Activated CD4-positive, alpha-beta T cell treated with anti-CD3 and anti-CD28 coated beads, Interleukin-2, amount 10 ng/mL, durations not matched to agents 24 days and 14 days (primary cell): ENCODE measurements at regions not wholly inside any gene's neighbourhood (a gene's known extent, or its start where the extent isn't known, plus 50 kb on each side); places are given as distances from the start of the nearest gene placed in this dataset.

Experiments
- DNase-seq: peaks from one replicate; pipeline ENCODE4 v3.0.0; 2022
- H3K27ac Mint-ChIP-seq: one replicate; pipeline ENCODE4 v1.8.0; 2022; ENCODE audit warnings: mild to moderate bottlenecking, mixed read lengths
- H3K27me3 Mint-ChIP-seq: one replicate; pipeline ENCODE4 v1.8.0; 2022; ENCODE audit warnings: mixed read lengths
- H3K36me3 Mint-ChIP-seq: one replicate; pipeline ENCODE4 v1.8.0; 2022; ENCODE audit warnings: low read depth, mild to moderate bottlenecking, mixed read lengths
- H3K4me1 Mint-ChIP-seq: one replicate; pipeline ENCODE4 v1.8.0; 2021; ENCODE audit warnings: mixed read lengths
- H3K4me3 Mint-ChIP-seq: one replicate; pipeline ENCODE4 v1.8.0; 2022; ENCODE audit warnings: mild to moderate bottlenecking, moderate library complexity, mixed read lengths
- H3K9me3 Mint-ChIP-seq: one replicate; pipeline ENCODE4 v1.8.0; 2021; ENCODE audit warnings: mixed read lengths
- intact Hi-C: fragments of 100-400 bp; cut with micrococcal nuclease; formaldehyde crosslinking; loops from one replicate; pipeline ENCODE4 v1.15.1; 2023

DNA sequence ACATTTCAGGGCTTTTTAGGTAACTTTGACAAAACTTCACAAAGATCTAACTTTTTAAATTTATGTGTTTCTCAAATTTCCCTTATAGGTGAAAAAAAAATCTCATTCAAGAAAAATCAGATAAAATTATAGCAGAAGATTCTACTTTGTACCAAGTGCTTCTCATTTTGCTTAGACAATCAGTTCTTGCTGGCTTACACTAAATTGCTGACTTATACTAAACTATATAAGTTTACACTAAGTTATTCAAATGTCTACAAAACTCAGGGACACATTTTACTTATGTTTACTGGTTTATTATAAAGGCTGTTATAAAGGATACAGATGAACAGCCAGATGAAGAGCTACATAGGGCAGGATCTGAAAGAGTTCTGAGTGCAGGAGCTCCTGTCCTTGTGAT lies 195.1 kb downstream of the ZPLD1 start:
- intact Hi-C loops = no loop called here
- Mint-ChIP-seq H3K36me3 (no peaks in the 10 kb centered on the region), H3K4me1 (no peaks in the 10 kb centered on the region)

DNA sequence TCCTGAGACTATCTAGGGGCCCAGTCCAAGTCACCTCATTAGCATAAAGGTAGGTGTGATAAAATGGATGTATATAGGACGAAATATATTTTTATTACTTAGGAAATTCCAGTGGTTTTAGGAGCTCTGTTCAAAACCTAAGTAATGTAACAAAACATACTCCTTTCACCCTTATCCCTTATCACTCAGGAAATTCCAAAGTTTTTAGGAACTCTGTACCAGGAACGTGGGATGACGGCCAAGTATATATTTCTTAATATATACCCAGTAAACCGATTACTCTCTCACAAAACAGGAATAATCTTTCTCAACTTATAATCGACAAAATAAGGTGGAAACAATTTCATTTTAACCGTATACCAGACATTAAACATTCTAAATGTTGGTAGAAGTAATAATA lies 195.7 kb downstream of the ZPLD1 start:
- Mint-ChIP-seq H3K27ac (no peak overlapping the region), H3K4me1 (no peaks in the 10 kb centered on the region), H3K36me3 (no peaks in the 10 kb centered on the region), H3K9me3 (no peaks in the 10 kb centered on the region), H3K27me3 (no peaks in the 10 kb centered on the region), H3K4me3 (no peak overlapping the region)
- DNase-seq = no peak
- intact Hi-C loops = no loop called here

More for the DNA sequence above, 195.1 kb downstream of the ZPLD1 start:
- Mint-ChIP-seq H3K9me3 (no peaks in the 10 kb centered on the region), H3K27me3 (no peaks in the 10 kb centered on the region), H3K4me3 (no peak overlapping the region), H3K27ac (no peak overlapping the region)
- DNase-seq = no peak

DNA sequence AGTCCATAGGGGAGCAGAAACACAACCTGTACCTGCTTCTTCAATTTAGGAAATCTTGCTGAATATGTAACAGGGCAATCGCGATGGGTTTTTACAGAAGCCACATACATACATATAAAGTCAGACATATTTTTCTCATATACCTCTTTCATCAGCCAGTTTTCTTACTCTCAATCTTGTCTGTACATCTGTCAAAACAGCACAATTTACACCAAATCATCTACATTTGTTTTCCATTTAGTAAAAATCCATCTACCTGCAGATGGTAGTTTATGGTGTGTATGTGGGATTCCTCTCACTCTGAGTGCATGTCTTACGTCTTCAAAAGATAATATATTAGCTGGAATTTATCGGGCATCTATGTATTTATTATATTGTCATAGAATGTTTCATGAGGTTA lies 208.7 kb downstream of the ZPLD1 start:
- no peak for DNase-seq
- Mint-ChIP-seq H3K4me1 (no peaks in the 10 kb centered on the region), H3K36me3 (no peaks in the 10 kb centered on the region), H3K27me3 (no peaks in the 10 kb centered on the region), H3K27ac (no peak overlapping the region), H3K9me3 (no peaks in the 10 kb centered on the region), H3K4me3 (no peak overlapping the region)
- intact Hi-C loops = no loop called here

DNA sequence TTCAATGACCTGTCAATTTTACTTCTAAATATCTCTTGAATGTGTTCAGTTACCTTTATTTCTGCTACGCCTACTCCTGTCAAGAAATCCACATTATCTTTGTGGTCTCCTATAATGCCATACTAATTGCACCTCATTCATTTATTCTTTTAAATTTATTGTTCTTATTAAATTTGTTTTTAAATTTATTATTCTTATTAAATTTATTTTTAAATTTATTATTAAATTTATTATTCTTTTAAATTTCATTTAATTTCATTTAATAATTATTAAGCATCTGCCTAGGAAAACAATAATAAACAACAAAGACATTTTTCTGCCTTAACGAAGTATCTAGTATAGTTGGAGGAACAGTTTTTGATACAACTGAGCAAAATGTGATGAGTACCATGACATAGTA lies 211.7 kb downstream of the ZPLD1 start:
- DNase-seq = no peak
- Mint-ChIP-seq H3K4me1 (no peaks in the 10 kb centered on the region), H3K9me3 (no peaks in the 10 kb centered on the region), H3K27me3 (no peaks in the 10 kb centered on the region), H3K27ac (no peak overlapping the region), H3K4me3 (no peak overlapping the region), H3K36me3 (no peaks in the 10 kb centered on the region)
- intact Hi-C loops = no loop called here

DNA sequence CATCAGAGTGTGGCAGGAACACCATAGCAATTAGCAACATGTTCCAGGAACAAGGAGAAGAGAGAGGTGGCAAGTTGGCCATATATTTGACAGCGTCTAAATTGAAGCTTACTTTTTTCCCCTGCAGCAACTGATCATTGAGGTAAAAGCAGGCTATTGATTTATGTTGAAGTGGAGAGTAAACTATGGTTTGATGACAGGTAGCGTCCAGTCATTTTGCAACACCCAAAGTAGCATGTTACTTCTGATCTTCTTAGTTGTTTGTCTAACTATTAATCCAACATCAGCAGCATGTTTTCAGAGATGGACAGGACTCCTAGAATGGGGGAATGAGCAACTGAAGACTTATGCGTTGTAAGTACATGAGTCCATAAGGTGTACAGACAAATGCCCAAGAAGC lies 225.8 kb downstream of the ZPLD1 start:
- no peak for DNase-seq
- intact Hi-C loops = no loop called here
- Mint-ChIP-seq H3K4me1 (no peaks in the 10 kb centered on the region), H3K9me3 (no peaks in the 10 kb centered on the region), H3K4me3 (no peak overlapping the region), H3K27me3 (no peaks in the 10 kb centered on the region), H3K27ac (no peak overlapping the region), H3K36me3 (no peaks in the 10 kb centered on the region)

DNA sequence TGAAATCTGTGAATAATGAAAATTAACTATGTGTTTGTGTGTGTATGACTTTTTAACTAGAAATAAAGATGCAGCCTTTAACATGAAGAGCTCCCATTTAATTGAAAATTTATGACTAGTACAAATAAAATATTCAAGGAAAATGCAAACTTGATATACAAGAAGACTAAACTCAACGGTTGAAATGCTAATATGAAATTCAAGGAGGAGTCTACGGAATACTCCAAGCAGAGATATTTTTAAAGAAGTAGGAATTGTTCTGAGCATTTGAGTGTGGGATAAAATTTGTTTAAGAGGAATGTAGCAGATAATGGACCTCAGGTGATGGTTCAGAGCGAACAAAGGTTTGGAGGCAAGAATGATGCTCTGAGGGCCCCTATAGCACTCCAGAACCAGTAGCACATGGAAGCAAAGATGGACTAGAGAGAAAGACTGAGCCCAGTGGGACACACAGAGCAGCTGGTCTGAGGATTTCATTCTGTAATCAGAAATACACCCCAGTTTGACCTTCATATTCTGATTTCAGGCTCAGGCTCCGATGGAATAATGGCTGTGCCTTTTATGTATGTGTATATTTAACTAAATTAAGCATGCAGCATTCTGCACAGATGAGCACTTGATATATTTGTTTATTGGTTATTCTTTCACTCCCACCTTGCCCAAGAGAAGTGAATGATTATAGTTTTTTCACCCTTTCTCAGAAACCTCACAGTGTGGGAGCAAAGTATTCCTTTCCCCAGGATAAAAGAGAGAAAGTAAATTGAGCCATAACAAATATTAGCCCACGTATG lies 227.1 kb downstream of the ZPLD1 start:
- Mint-ChIP-seq H3K36me3 (no peaks in the 10 kb centered on the region), H3K27ac (no peak overlapping the region), H3K9me3 (no peaks in the 10 kb centered on the region), H3K27me3 (no peaks in the 10 kb centered on the region), H3K4me3 (no peak overlapping the region), H3K4me1 (no peaks in the 10 kb centered on the region)
- no peak for DNase-seq
- intact Hi-C loops = no loop called here

DNA sequence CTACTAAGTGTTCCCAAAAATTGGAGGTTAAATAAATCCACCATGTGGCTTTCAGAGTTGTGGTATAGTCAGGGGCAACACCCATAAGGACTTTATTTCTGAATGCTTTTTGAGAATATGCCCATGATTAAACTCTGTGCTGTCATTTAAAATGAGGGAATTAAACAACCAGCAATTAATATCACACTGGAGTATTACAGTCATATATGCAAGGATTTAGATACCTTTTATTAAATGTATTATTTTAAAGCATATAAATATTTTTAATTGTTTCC lies 227.6 kb downstream of the ZPLD1 start:
- H3K36me3 Mint-ChIP-seq = no peaks in the 10 kb centered on the region
- intact Hi-C loops = no loop called here

DNA sequence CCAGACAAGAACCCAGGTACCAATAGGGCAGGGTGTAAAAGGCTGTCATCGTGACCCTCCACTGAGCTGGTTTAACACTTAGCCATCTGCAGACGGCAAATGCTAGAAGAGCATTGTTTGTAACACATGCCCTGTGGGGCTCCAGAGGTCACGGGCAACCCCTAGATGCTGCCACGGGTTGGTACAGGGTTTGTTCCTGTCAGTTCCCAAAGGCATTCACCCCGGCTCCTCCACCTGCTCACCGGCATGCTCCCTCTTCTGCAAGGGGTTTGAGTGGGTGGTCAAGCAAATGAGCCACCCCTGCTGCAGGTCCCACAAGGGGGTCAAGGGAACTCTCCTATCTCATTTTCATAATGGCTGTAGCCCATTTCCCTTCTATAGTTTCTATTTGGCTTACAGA lies 229.3 kb downstream of the ZPLD1 start:
- Mint-ChIP-seq H3K27ac (no peak overlapping the region), H3K9me3 (no peaks in the 10 kb centered on the region), H3K4me1 (no peaks in the 10 kb centered on the region), H3K36me3 (no peaks in the 10 kb centered on the region), H3K4me3 (no peak overlapping the region), H3K27me3 (peaks cover 2% of the 10 kb centered on the region)
- DNase-seq = no peak
- intact Hi-C loops = no loop called here

More for the DNA sequence above, 227.6 kb downstream of the ZPLD1 start:
- no peaks in the 10 kb centered on the region for H3K9me3 Mint-ChIP-seq
- H3K4me1 Mint-ChIP-seq = no peaks in the 10 kb centered on the region
- no peaks in the 10 kb centered on the region for H3K27me3 Mint-ChIP-seq
- no peak overlapping the region for H3K4me3 Mint-ChIP-seq
- no peak overlapping the region for H3K27ac Mint-ChIP-seq
- DNase-seq = no peak

DNA sequence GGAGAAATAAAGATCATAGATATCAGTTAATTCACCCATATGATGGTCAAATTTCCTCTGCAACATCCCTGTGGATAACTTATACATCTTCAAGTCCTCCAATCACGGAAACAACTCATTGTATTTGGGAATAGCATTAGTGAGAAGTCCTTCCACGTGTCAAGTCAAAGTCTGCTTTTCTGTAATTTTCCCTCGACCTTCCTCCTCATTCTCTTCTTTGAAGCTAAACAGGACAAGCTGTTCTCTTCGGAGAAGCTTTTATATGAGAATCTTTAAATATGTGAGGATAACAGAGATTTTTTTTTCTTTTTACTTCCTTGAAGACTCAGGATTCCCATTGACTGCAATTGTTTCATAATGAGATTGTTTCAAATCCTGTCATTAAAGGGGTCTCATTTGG lies 230.4 kb downstream of the ZPLD1 start:
- H3K36me3 Mint-ChIP-seq = no peaks in the 10 kb centered on the region
- no peaks in the 10 kb centered on the region for H3K9me3 Mint-ChIP-seq
- H3K27ac Mint-ChIP-seq = no peak overlapping the region
- peaks cover 2% of the 10 kb centered on the region for H3K27me3 Mint-ChIP-seq
- intact Hi-C loops = no loop called here
- H3K4me3 Mint-ChIP-seq = no peak overlapping the region
- DNase-seq = no peak
- no peaks in the 10 kb centered on the region for H3K4me1 Mint-ChIP-seq

DNA sequence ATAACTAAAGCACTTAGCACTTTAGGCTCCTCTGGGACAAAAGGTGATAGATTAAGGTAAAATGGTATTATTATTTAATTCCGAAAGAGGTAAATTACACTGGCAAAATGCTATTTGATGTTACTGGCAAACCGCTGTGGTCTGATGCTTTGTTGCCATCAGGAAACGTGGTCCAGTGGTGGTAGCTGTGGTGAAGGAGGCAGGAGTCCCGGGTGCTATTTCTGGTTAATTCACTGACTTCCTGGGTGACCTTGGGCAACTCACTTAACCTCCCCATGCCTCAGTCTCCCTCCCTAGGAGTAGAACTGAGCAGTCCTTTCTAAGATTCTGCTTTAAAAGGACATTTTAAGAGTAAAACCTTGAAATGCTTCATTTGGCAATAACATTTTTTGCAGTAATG lies 233.4 kb downstream of the ZPLD1 start:
- H3K4me1 Mint-ChIP-seq = no peaks in the 10 kb centered on the region
- no peaks in the 10 kb centered on the region for H3K36me3 Mint-ChIP-seq
- no peaks in the 10 kb centered on the region for H3K9me3 Mint-ChIP-seq
- intact Hi-C loops = no loop called here
- H3K27me3 Mint-ChIP-seq = peaks cover 2% of the 10 kb centered on the region
- DNase-seq = no peak
- H3K27ac Mint-ChIP-seq = no peak overlapping the region
- no peak overlapping the region for H3K4me3 Mint-ChIP-seq

DNA sequence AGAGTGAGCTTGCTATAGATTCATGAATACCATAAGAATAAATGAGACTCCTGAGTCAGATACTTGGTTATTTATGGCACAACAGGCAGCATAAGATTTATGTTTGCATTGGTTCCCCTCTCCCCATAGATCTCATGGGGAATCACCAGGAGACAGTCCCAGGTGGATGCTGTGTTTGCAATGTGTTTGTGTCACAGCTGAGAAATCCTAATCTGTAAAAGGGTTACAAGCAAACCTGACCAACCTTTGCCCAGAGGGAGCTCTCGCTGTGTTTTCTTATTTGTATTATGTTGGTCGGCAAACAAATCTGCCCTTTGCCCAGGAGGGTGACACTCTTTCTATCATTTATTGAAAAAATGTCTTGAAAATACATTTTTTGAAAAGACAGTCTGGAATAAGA lies 236.2 kb downstream of the ZPLD1 start:
- H3K27ac Mint-ChIP-seq = no peak overlapping the region

DNA sequence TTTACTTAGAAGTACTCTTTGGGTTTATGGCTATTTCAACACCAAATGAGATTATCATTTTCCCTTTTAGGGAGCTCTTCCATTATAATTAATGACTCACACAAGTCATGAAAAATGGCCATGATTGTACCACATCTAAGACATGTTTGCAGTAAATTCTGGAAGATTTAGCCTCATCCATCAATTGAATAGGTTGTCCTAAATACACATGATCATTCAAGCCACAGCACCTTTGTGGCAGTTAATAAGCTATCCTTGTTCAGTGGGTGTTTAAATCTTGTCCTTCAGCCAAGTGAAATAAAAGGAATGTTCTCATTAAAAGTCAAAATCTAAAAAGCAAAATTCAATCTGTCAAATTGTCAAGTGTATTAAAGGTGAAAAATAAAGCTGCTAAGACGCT lies 237.5 kb downstream of the ZPLD1 start:
- Mint-ChIP-seq H3K27me3 (peaks cover 2% of the 10 kb centered on the region), H3K36me3 (no peaks in the 10 kb centered on the region), H3K4me3 (no peak overlapping the region), H3K9me3 (no peaks in the 10 kb centered on the region), H3K27ac (no peak overlapping the region), H3K4me1 (peaks cover 2% of the 10 kb centered on the region)
- intact Hi-C loops = loop anchor here (2.0 kb wide), 1 partner anchor 444 kb away; no protein-coding TSS in a partner anchor
- no peak for DNase-seq

More for the DNA sequence above, 236.2 kb downstream of the ZPLD1 start:
- intact Hi-C loops = no loop called here
- no peaks in the 10 kb centered on the region for H3K36me3 Mint-ChIP-seq
- peaks cover 2% of the 10 kb centered on the region for H3K27me3 Mint-ChIP-seq
- H3K9me3 Mint-ChIP-seq = no peaks in the 10 kb centered on the region
- no peak for DNase-seq
- H3K4me3 Mint-ChIP-seq = no peak overlapping the region
- peaks cover 2% of the 10 kb centered on the region for H3K4me1 Mint-ChIP-seq

DNA sequence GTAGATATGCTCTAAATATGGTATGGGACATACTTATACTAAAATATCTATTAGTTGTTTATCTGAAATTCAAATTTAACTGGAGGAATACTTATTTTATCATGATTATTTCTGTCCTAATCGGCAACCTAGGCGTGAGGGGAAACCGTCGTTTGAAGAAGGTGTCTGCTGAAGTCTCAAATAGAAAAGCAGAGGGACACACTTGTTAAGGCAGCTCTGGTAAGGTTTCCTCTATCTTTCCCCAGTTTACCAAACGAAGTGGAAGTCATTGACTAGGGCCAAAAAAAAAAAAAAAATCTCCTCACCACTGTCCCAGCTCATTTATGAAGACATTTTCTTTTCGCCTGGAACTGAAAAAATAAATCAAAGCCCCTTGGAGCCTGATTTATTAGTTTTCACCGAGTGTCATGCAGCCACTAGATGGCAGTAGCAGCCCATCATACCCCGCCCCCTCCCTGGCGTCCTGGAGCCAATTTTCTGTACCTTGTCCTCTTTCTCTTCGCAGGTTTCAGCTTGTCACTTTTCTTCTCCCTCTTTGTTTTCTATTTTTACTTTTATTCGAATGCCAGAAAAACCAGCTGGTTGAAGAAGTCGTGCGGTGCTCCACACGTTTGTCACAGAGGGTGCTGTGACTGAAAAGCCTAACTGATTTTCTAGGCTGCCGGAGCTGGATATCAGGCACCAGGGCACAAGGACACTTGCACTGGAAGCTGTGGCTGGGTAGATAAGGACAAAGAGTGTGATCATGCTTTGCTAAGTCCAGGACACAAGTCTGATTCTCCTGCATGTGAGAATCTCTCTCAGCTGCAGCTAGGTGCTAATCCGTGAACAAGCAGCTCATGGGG lies 238.7 kb downstream of the ZPLD1 start:
- Mint-ChIP-seq H3K27ac (no peak overlapping the region), H3K4me1 (peaks cover 2% of the 10 kb centered on the region), H3K36me3 (no peaks in the 10 kb centered on the region), H3K9me3 (no peaks in the 10 kb centered on the region), H3K27me3 (peaks cover 2% of the 10 kb centered on the region), H3K4me3 (no peak overlapping the region)
- intact Hi-C loops = loop anchor here (2.0 kb wide), 1 partner anchor 445 kb away; no protein-coding TSS in a partner anchor
- peak; percentile 85 for DNase-seq

DNA sequence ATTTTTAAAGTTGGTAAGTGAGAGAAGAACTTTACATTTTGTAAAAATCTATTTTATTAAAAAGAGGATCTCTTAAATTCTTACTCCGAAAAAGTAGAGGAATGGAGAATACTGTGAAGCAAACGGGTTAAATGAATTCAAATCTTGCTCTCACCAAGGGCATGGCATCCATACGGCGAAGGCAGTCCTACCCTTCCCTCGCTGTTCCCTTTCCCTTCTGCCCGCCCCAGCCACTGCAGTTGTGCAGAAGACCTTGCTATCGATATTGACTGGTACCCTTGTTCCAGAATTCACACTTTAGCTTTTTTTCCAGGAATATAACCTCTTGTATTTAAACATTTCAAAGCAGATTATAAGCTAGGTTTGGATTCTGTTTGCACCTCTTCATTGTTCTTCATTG lies 239.5 kb downstream of the ZPLD1 start:
- Mint-ChIP-seq H3K4me3 (no peak overlapping the region), H3K36me3 (no peaks in the 10 kb centered on the region), H3K27me3 (peaks cover 3% of the 10 kb centered on the region), H3K4me1 (peaks cover 2% of the 10 kb centered on the region), H3K9me3 (no peaks in the 10 kb centered on the region), H3K27ac (no peak overlapping the region)
- DNase-seq = no peak
- intact Hi-C loops = no loop called here
